Nephron (organoid): ENCODE measurements at regions not wholly inside any gene's neighbourhood (a gene's known extent, or its start where the extent isn't known, plus 50 kb on each side); places are given as distances from the start of the nearest gene placed in this dataset.

ENCODE experiments used
- H3K27ac Mint-ChIP-seq, 3 experiments: 2 replicates each; pipeline ENCODE4 v1.8.0; 2020; ENCODE audit warnings: mixed read lengths in 3 of 3, mild to moderate bottlenecking in 2 of 3, moderate library complexity in 1 of 3
- H3K27me3 Mint-ChIP-seq: 2 replicates; pipeline ENCODE4 v1.8.0; 2021; ENCODE audit warnings: low read depth, mild to moderate bottlenecking, moderate library complexity, mixed read lengths
- H3K36me3 Mint-ChIP-seq: 2 replicates; pipeline ENCODE4 v1.8.0; 2020; ENCODE audit warnings: low read depth, mixed read lengths
- H3K4me1 Mint-ChIP-seq: 2 replicates; pipeline ENCODE4 v1.8.0; 2020; ENCODE audit warnings: mixed read lengths
- H3K4me3 Mint-ChIP-seq, 3 experiments: 2 replicates each; pipeline ENCODE4 v1.8.0; 2020; ENCODE audit warnings: mild to moderate bottlenecking in 3 of 3, mixed read lengths in 3 of 3, moderate library complexity in 2 of 3
- H3K9me3 Mint-ChIP-seq: 2 replicates; pipeline ENCODE4 v1.8.0; 2020; ENCODE audit warnings: mixed read lengths
- TF ChIP-seq, protein P1 (sequence below), 3 experiments: fragments of 200-600 bp; sonication (generic); IDR thresholded peaks; one replicate each; pipeline ENCODE4 v1.5.0; 2021; ENCODE audit warnings: antibody characterized with exemption in 3 of 3; ENCODE audit not compliant: unreplicated experiment in 3 of 3

DNA sequence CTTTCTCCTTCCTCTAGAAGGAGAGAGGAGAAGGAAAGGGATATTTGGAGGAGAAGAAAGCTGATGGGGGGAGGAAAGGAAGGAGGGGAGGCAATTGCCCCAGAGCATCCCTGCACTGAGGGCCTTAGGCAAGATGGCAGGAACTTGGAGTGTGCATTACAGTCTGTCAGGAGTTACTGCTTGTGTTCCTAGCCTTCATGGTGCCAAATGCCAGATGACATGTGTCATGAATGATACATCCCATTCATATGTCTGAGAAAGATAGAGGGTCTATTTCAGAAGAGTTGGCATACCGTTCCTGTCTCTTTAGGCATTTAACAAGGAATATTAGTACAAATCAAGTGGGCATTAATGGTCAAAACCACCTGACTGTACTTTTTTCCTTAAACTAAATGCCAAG is 232.1 kb upstream of the NT5C1B start:
- TF ChIP-seq, protein P1, sequence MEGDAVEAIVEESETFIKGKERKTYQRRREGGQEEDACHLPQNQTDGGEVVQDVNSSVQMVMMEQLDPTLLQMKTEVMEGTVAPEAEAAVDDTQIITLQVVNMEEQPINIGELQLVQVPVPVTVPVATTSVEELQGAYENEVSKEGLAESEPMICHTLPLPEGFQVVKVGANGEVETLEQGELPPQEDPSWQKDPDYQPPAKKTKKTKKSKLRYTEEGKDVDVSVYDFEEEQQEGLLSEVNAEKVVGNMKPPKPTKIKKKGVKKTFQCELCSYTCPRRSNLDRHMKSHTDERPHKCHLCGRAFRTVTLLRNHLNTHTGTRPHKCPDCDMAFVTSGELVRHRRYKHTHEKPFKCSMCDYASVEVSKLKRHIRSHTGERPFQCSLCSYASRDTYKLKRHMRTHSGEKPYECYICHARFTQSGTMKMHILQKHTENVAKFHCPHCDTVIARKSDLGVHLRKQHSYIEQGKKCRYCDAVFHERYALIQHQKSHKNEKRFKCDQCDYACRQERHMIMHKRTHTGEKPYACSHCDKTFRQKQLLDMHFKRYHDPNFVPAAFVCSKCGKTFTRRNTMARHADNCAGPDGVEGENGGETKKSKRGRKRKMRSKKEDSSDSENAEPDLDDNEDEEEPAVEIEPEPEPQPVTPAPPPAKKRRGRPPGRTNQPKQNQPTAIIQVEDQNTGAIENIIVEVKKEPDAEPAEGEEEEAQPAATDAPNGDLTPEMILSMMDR (IDR thresholded peaks at IDR 0.05; ENCODE audit: unreplicated experiment in 3 of 3) = no peak
- H3K4me1 Mint-ChIP-seq = no peaks in the 10 kb centered on the region
- H3K9me3 Mint-ChIP-seq = peaks cover 4% of the 10 kb centered on the region
- H3K36me3 Mint-ChIP-seq = no peaks in the 10 kb centered on the region
- H3K4me3 Mint-ChIP-seq = no peak overlapping the region
- H3K27ac Mint-ChIP-seq = peak overlapping the region in 1 of 3 experiments; percentile 0
- peaks cover 3% of the 10 kb centered on the region for H3K27me3 Mint-ChIP-seq

- Mint-ChIP-seq H3K4me3 (no peak overlapping the region), H3K9me3 (peaks cover 4% of the 10 kb centered on the region), H3K36me3 (no peaks in the 10 kb centered on the region), H3K27ac (peak overlapping the region in 1 of 3 experiments; percentile 0), H3K4me1 (no peaks in the 10 kb centered on the region), H3K27me3 (peaks cover 3% of the 10 kb centered on the region)
- TF ChIP-seq, protein P1 (IDR thresholded peaks at IDR 0.05; ENCODE audit: unreplicated experiment in 3 of 3) = no peak
These were observed 231.6 kb upstream of the NT5C1B start for GRCh38 chr2:18820966-18821365.

DNA sequence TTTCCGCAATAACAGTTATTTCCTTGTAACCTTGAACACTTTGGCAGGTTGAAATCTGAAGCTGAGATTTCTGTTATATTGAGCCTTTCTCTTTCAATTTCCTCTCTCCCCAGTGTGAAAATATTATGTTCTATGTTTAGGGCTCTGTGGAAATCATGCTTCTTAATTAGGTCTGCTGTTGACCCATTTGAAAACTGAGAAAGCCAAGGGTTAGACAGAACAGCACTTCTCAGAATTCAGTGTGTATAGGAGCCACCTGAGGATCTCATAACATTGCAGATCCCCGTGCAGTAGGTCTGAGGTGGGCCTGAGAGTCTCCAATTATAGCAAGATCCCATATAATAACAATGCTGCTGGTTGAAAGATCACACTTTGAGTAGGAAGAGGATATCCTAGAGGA is 230.2 kb upstream of the NT5C1B start:
- Mint-ChIP-seq H3K27me3 (peaks cover 3% of the 10 kb centered on the region), H3K9me3 (peaks cover 4% of the 10 kb centered on the region), H3K27ac (no peak overlapping the region), H3K36me3 (no peaks in the 10 kb centered on the region), H3K4me3 (no peak overlapping the region), H3K4me1 (peaks cover 6% of the 10 kb centered on the region)
- TF ChIP-seq, protein P1 (IDR thresholded peaks at IDR 0.05; ENCODE audit: unreplicated experiment in 3 of 3) = no peak

- TF ChIP-seq, protein P1 (IDR thresholded peaks at IDR 0.05; ENCODE audit: unreplicated experiment in 3 of 3) = no peak
- Mint-ChIP-seq H3K9me3 (no peaks in the 10 kb centered on the region), H3K36me3 (no peaks in the 10 kb centered on the region), H3K27me3 (no peaks in the 10 kb centered on the region), H3K4me3 (no peak overlapping the region), H3K4me1 (peaks cover 8% of the 10 kb centered on the region), H3K27ac (no peak overlapping the region)
These were observed 225.0 kb upstream of the NT5C1B start for GRCh38 chr2:18814387-18814786.

GRCh38 chr2:18804536-18804935 is 215.2 kb upstream of the NT5C1B start:
- Mint-ChIP-seq H3K27me3 (no peaks in the 10 kb centered on the region), H3K27ac (no peak overlapping the region), H3K9me3 (peaks cover 5% of the 10 kb centered on the region), H3K4me3 (no peak overlapping the region), H3K4me1 (no peaks in the 10 kb centered on the region), H3K36me3 (no peaks in the 10 kb centered on the region)
- TF ChIP-seq, protein P1 (IDR thresholded peaks at IDR 0.05; ENCODE audit: unreplicated experiment in 3 of 3) = no peak

DNA sequence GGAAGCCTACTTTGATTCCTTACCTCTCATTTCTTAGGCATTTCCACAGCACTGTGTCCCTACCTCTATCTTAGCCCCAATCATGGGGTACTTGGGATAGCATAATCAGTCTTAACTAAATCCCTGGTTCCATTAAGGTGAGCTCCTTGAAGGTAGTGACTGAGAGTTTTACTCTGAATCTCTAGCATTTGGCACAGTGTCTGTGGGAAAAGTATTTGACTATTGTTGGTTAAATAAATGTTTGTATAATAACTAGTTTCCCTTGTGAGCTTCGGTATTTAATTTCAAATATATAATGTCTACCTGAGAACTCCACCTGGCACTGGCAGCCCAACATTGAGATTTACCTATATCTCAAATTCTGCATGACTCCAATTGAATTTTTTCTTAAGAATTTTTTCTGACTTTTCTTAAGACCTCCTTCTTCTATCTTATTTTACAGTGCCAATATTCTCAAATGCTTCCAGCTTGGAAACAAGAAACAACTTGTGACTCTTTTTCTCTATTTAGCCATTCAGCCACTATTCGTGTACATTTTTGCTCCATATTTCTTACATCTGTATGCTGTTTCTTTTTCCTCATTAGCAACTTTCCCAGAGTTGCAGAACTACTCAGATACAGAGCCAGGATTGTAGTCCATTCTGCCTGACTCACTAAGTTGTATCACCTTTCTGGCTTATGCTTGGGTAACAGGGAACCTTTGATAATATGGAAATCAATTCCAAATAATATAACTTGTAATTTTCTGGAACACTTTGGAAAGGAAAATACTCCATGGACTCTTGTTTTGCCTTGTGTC is 214.0 kb upstream of the NT5C1B start:
- TF ChIP-seq, protein P1 (IDR thresholded peaks at IDR 0.05; ENCODE audit: unreplicated experiment in 3 of 3) = no peak
- Mint-ChIP-seq H3K9me3 (peaks cover 5% of the 10 kb centered on the region), H3K4me3 (no peak overlapping the region), H3K27me3 (no peaks in the 10 kb centered on the region), H3K27ac (no peak overlapping the region), H3K36me3 (no peaks in the 10 kb centered on the region), H3K4me1 (peaks cover 2% of the 10 kb centered on the region)
